ENCODE measurements at regions not wholly inside any gene's neighbourhood (a gene's known extent, or its start where the extent isn't known, plus 50 kb on each side); places are given as distances from the start of the nearest gene placed in this dataset. TPM values are rescaled to one million over a fixed set of nuclear protein-coding genes. Genes with fewer than 3 reads are reported as not detected.

GRCh38 chr9:88937248-88937647, 54.0 kb upstream of the S1PR3 start:
- Histone ChIP-seq H3K9me2 (ENCODE audit: insufficient read depth, low read length) (no peaks in the 10 kb centered on the region), H3K27ac (ENCODE audit: low read depth, low read length, poor library complexity, severe bottlenecking) (no peak overlapping the region), H3K4me3 (ENCODE audit: low read depth, low read length, poor library complexity, severe bottlenecking) (no peak overlapping the region), H3K79me2 (ENCODE audit: insufficient read depth, low read depth, low read length) (no peaks in the 10 kb centered on the region), H3K36me3 (ENCODE audit: insufficient read depth, low read length) (no peaks in the 10 kb centered on the region), H2AFZ (ENCODE audit: low read length) (no peak overlapping the region), H4K20me1 (ENCODE audit: insufficient read depth, low read length) (no peaks in the 10 kb centered on the region), H3K4me1 (ENCODE audit: insufficient read depth, low read length, poor library complexity, severe bottlenecking) (no peaks in the 10 kb centered on the region), H3K4me2 (ENCODE audit: low read length) (no peak overlapping the region), H3K9me3 (ENCODE audit: low read length) (no peaks in the 10 kb centered on the region)
- intact Hi-C loops (cut with micrococcal nuclease; ENCODE audit: unreplicated experiment), result no loop called here
- ChIA-PET POLR2A (no interaction called here), CTCF (ENCODE audit: unreplicated experiment) (no interaction called here)
- no peak for DNase-seq (ENCODE audit: low spot score)
- BruUV-seq (replicated peaks), result no TSS peak
- TF ChIP-seq CTCF (conservative IDR thresholded peaks at IDR 0.05; ENCODE audit: low read length), result no peak
- TF ChIP-seq EZH2phosphoT487 (IDR thresholded peaks at IDR 0.05; ENCODE audit: borderline replicate concordance, low read depth, low read length), result no peak

- H3K4me2 ChIP-seq (ENCODE audit: low read length), result no peak overlapping the region
- TF ChIP-seq CTCF (conservative IDR thresholded peaks at IDR 0.05; ENCODE audit: low read length), result no peak
- TF ChIP-seq EZH2phosphoT487 (IDR thresholded peaks at IDR 0.05; ENCODE audit: borderline replicate concordance, low read depth, low read length), result no peak
- H2AFZ ChIP-seq (ENCODE audit: low read length), result no peak overlapping the region
- H3K4me1 ChIP-seq (ENCODE audit: insufficient read depth, low read length, poor library complexity, severe bottlenecking), result no peaks in the 10 kb centered on the region
- H3K27ac ChIP-seq (ENCODE audit: low read depth, low read length, poor library complexity, severe bottlenecking), result no peak overlapping the region
- POLR2A ChIA-PET, result no interaction called here
- H3K36me3 ChIP-seq (ENCODE audit: insufficient read depth, low read length), result no peaks in the 10 kb centered on the region
- no TSS peak for BruUV-seq (replicated peaks)
- no peaks in the 10 kb centered on the region for H3K9me2 ChIP-seq (ENCODE audit: insufficient read depth, low read length)
- no peak for DNase-seq (ENCODE audit: low spot score)
- no peaks in the 10 kb centered on the region for H3K79me2 ChIP-seq (ENCODE audit: insufficient read depth, low read depth, low read length)
- H3K9me3 ChIP-seq (ENCODE audit: low read length), result no peaks in the 10 kb centered on the region
- H4K20me1 ChIP-seq (ENCODE audit: insufficient read depth, low read length), result no peaks in the 10 kb centered on the region
- intact Hi-C loops (cut with micrococcal nuclease; ENCODE audit: unreplicated experiment), result no loop called here
- no peak overlapping the region for H3K4me3 ChIP-seq (ENCODE audit: low read depth, low read length, poor library complexity, severe bottlenecking)
- CTCF ChIA-PET (ENCODE audit: unreplicated experiment), result no interaction called here
Measured at GRCh38 chr9:88938189-88938588, 53.1 kb upstream of the S1PR3 start.

Small RNAs in the stretch of these regions (microRNA-seq; reads per million reads assigned to microRNA genes)
- not detected for gene MIR4289 (ENCODE audit: borderline replicate concordance)

Small RNAs in the stretch of these regions (small RNA-seq; reads per million reads assigned to genes)
- gene MIR4289, result not detected

All from OCI-LY7 (cell line).